Peyer's patch (tissue), 4 donors: ENCODE measurements at regions not wholly inside any gene's neighbourhood (a gene's known extent, or its start where the extent isn't known, plus 50 kb on each side); places are given as distances from the start of the nearest gene placed in this dataset.
"Not testable (repeated sequence)": the region's sequence is repeated elsewhere in the genome, so short reads cannot be mapped to it uniquely, and the experiment has no call there.

Experiments
- DNase-seq, 3 donors: peaks; one replicate each; pipeline ENCODE4 v3.0.0-alpha.2; 2017 to 2019
- H3K27ac ChIP-seq, 4 donors: fragments of 200-600 bp; sonication (generic); one replicate each; pipeline ENCODE4 v1.5.1; 2016 to 2019
- H3K27me3 ChIP-seq, 2 donors: fragments of 200-600 bp; sonication (generic); one replicate each; pipeline ENCODE4 v1.5.1; 2019
- H3K36me3 ChIP-seq, 3 donors: fragments of 200-600 bp; sonication (generic); one replicate each; pipeline ENCODE4 v1.5.1; 2016 to 2019
- H3K4me1 ChIP-seq, 4 donors: fragments of 200-600 bp; sonication (generic); one replicate each; pipeline ENCODE4 v1.5.1; 2016 to 2019
- H3K4me3 ChIP-seq, 4 donors: fragments of 200-600 bp; sonication (generic); 1 replicate in 3 of 4; 2 replicates in 1 of 4; pipeline ENCODE4 v1.5.1; 2016 to 2019; ENCODE audit warnings: mild to moderate bottlenecking in 1 of 4
- H3K9me3 ChIP-seq, 4 donors: fragments of 200-600 bp; sonication (generic); one replicate each; pipeline ENCODE4 v1.5.1; 2016 to 2019; ENCODE audit warnings: mild to moderate bottlenecking in 1 of 4
- POLR2A ChIP-seq, 2 donors: fragments of 450-650 bp; IDR thresholded peaks; one replicate each; pipeline ENCODE4 v1.5.1; 2017; ENCODE audit warnings: antibody characterized with exemption in 2 of 2, mild to moderate bottlenecking in 2 of 2, moderate library complexity in 2 of 2
- TF ChIP-seq, protein P1 (sequence below), 6 experiments: fragments of 450-650 bp in 4 of 6; fragments of 200-600 bp in 2 of 6; sonication (generic) in 1 of 6; IDR thresholded peaks; one replicate each; pipeline ENCODE4 v1.5.1; 2017 to 2019; ENCODE audit warnings: antibody characterized with exemption in 6 of 6, mild to moderate bottlenecking in 3 of 6, moderate library complexity in 1 of 6

DNA sequence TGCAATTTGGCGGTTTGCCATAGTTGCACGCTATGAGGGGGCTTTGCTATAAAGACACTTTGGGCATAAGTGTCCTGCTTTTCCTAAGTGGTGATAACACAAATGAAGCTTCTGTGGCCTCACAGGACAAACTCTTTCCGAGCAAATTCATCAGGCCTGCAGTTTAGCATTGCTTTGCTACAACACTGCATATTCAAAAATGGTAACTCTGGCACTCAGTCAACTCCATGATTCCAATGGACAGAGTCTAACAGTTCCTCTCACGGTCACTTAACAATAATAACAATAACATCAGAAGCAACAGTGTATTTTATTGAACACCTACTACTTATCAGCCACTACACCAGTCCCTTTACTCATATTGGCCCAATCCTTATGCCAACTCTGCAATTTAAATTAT, 222.5 kb downstream of the FRK start:
- DNase-seq, result no peak
- Histone ChIP-seq H3K27me3 (no peaks in the 10 kb centered on the region), H3K4me1 (no peaks in the 10 kb centered on the region), H3K9me3 (no peaks in the 10 kb centered on the region), H3K4me3 (no peak overlapping the region), H3K27ac (no peak overlapping the region), H3K36me3 (no peaks in the 10 kb centered on the region)
- TF ChIP-seq, protein P1, sequence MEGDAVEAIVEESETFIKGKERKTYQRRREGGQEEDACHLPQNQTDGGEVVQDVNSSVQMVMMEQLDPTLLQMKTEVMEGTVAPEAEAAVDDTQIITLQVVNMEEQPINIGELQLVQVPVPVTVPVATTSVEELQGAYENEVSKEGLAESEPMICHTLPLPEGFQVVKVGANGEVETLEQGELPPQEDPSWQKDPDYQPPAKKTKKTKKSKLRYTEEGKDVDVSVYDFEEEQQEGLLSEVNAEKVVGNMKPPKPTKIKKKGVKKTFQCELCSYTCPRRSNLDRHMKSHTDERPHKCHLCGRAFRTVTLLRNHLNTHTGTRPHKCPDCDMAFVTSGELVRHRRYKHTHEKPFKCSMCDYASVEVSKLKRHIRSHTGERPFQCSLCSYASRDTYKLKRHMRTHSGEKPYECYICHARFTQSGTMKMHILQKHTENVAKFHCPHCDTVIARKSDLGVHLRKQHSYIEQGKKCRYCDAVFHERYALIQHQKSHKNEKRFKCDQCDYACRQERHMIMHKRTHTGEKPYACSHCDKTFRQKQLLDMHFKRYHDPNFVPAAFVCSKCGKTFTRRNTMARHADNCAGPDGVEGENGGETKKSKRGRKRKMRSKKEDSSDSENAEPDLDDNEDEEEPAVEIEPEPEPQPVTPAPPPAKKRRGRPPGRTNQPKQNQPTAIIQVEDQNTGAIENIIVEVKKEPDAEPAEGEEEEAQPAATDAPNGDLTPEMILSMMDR (IDR thresholded peaks at IDR 0.05), result no peak
- TF ChIP-seq POLR2A (IDR thresholded peaks at IDR 0.05), result no peak

DNA sequence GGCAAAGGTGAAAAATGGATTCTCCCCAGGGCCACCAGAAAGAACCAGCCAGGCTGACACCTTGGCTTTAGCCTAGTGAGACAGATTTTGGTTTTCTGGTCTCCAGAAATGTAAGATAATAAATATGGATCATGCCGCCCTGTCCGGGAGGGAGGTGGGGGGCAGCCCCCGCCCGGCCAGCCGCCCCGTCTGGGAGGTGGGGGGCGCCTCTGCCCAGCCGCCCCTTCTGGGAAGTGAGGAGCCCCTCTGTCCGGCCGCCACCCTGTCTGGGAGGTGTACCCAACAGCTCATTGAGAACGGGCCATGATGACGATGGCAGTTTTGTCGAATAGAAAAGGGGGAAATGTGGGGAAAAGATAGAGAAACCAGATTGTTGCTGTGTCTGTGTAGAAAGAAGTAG, 224.3 kb downstream of the FRK start:
- not testable (repeated sequence) for H3K27me3 ChIP-seq, H3K4me1 ChIP-seq, H3K27ac ChIP-seq, DNase-seq, H3K9me3 ChIP-seq, H3K4me3 ChIP-seq, H3K36me3 ChIP-seq

DNA sequence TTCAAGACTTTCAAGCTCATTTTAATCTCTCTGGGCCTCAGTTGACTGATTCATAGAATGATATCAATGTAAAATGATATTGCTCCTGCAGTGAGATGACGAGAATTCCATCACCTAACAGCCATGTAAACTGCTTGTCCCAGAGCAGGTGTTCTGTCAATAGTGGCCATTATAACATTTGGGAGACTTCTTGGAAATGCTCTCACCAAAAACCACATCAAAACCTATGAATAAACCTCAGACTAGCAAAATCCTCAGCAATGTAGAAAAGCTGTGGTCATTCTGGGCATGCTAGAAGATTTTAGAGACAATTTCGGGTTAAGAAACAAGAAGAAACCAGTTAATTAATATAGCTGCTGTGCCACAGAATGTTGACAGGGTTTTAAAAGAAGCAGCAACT, 225.4 kb downstream of the FRK start:
- no peaks in the 10 kb centered on the region for H3K4me1 ChIP-seq
- no peak overlapping the region for H3K4me3 ChIP-seq
- H3K27ac ChIP-seq, result no peak overlapping the region
- no peak for TF ChIP-seq POLR2A (IDR thresholded peaks at IDR 0.05)
- TF ChIP-seq, protein P1 (IDR thresholded peaks at IDR 0.05), result no peak
- H3K9me3 ChIP-seq, result no peaks in the 10 kb centered on the region
- H3K36me3 ChIP-seq, result no peaks in the 10 kb centered on the region
- H3K27me3 ChIP-seq, result no peaks in the 10 kb centered on the region
- no peak for DNase-seq

DNA sequence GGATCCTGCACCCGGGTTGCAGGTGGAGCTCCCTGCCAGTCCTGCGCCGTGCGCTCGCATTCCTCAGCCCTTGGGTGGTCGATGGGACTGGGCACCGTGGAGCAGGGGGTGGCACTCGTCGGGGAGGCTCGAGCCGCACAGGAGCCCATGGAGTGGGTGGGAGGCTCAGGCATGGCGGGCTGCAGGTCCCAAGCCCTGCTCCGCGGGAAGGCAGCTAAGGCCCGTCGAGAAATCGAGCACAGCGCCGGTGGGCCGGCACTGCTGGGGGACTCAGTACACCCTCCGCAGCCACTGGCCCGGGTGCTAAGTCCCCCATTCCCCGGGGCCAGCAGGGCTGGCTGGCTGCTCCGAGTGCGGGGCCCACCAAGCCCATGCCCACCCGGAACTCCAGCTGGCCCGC, 226.1 kb downstream of the FRK start:
- H3K36me3 ChIP-seq, H3K4me1 ChIP-seq, H3K9me3 ChIP-seq, DNase-seq, H3K27me3 ChIP-seq, H3K27ac ChIP-seq, H3K4me3 ChIP-seq: not testable (repeated sequence)

DNA sequence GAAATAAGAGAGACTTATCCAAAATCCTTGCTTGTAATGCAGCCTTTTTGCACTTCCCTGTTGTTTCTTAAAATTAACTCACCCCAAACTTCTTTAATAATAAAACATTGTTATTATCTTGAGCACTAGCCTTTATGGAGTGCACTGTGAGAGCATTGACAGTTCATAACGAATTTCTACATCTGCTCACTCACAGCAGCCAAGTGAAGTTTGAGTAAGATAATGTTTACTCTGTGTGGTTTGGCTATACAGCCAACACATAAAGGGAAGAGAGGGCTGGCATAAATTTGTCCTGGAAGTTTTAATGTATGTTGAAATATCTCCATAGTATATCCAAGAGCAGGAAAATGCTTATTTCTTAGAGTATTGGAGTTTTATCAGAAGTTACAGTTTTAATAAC, 227.9 kb downstream of the FRK start:
- Histone ChIP-seq H3K36me3 (no peaks in the 10 kb centered on the region), H3K4me1 (no peaks in the 10 kb centered on the region), H3K27me3 (no peaks in the 10 kb centered on the region), H3K9me3 (no peaks in the 10 kb centered on the region), H3K27ac (no peak overlapping the region), H3K4me3 (no peak overlapping the region)
- no peak for DNase-seq
- TF ChIP-seq, protein P1 (IDR thresholded peaks at IDR 0.05), result no peak
- no peak for TF ChIP-seq POLR2A (IDR thresholded peaks at IDR 0.05)

DNA sequence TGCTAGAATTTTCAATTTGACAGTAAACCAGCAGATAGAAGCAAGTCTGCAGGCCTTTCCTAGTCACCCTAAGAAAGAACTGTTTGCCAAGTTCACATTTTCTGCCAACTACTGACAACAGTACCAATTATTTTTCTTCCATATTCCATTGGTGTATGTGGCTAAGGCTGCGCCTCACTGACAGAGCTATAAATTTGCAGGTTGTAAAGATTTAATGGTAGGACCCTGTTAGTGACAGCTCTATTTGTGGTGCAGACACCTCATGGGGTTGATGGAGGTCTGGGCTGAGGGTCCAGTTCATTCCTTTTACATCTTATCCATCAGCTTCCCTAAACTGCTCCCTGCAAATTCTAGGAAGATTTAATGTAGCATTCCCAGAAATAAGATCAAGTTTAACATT, 228.5 kb downstream of the FRK start:
- Histone ChIP-seq H3K36me3 (no peaks in the 10 kb centered on the region), H3K4me1 (no peaks in the 10 kb centered on the region), H3K27me3 (no peaks in the 10 kb centered on the region), H3K27ac (no peak overlapping the region), H3K4me3 (no peak overlapping the region), H3K9me3 (no peaks in the 10 kb centered on the region)
- no peak for DNase-seq
- TF ChIP-seq, protein P1 (IDR thresholded peaks at IDR 0.05), result no peak
- no peak for TF ChIP-seq POLR2A (IDR thresholded peaks at IDR 0.05)

DNA sequence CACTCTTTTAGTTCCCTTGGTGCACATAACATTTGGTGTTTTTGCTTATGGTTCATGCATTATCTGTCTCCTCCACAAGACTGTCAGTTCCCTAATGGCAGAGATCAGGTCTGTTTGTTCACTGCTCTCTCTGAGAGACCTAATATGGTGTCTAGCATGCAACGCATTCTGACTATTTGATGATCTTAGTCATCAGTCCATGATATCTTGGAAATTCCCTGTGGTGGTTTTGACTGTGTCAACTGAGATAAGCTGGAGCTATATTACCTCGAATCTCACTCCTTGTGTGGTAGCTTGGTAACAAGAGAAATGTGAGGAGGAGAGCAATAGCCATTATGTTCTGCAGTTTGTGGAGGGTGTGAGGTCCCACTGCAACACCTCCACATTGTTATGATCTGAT, 229.8 kb downstream of the FRK start:
- Histone ChIP-seq H3K4me1 (no peaks in the 10 kb centered on the region), H3K27me3 (no peaks in the 10 kb centered on the region), H3K4me3 (no peak overlapping the region), H3K9me3 (no peaks in the 10 kb centered on the region), H3K36me3 (no peaks in the 10 kb centered on the region), H3K27ac (no peak overlapping the region)
- DNase-seq, result no peak
- TF ChIP-seq, protein P1 (IDR thresholded peaks at IDR 0.05), result no peak
- no peak for TF ChIP-seq POLR2A (IDR thresholded peaks at IDR 0.05)
